ENCODE measurements at regions not wholly inside any gene's neighbourhood (a gene's known extent, or its start where the extent isn't known, plus 50 kb on each side); places are given as distances from the start of the nearest gene placed in this dataset.

DNA sequence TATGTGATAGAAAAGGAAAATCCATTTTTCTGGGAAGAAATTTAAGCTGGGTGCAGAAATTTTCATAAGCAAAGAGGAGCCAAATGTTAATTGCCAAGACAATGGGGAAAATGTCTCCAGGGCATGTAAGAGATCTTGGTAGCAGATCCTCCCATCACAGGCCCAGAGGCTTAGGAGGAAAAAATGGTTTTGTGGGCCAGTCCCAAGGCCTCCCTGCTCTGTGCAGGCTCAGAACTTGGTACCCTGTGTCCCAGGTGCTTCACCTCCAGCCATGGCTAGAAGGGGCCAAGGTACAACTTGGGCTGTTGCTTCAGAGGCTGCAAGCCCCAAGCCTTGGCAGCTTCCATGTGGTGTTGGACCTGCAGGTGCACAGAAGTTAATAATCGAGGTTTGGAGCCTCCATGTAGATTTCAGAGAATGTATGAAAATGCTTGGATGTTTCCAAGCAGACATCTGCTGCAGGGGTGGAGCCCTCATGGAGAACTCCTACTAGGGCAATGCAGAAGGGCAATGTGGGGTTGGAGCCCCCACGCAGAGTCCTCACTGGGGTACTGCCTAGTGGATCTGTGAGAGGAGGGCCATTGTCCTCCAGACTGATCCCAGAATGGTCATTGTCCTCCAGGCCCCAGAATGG lies 77.7 kb upstream of the ATP2B1 start:
- Histone ChIP-seq H3K36me3 (ENCODE audit: control insufficient read depth in 4 of 4, insufficient read depth in 3 of 4, low read depth in 1 of 4, low read length in 3 of 4) (no peaks in the 10 kb centered on the region), H3K9ac (ENCODE audit: low read depth in 1 of 2, low read length in 2 of 2) (no peak overlapping the region), H3K9me3 (ENCODE audit: control insufficient read depth in 4 of 4, low read length in 3 of 4) (peaks cover 0 to 7% (median 0%) of the 10 kb centered on the region in 4 donors), H3K27ac (ENCODE audit: low read depth in 1 of 2, low read length in 2 of 2) (no peak overlapping the region), H3K27me3 (ENCODE audit: control insufficient read depth in 4 of 4, insufficient read depth in 4 of 4, low read length in 3 of 4) (no peaks in the 10 kb centered on the region), H3K4me3 (ENCODE audit: low read depth in 1 of 3, low read length in 3 of 3) (no peak overlapping the region), H3K4me1 (ENCODE audit: control insufficient read depth in 4 of 4, insufficient read depth in 4 of 4, low read length in 3 of 4) (no peaks in the 10 kb centered on the region)
- 95% methylated on average over 2 of the region's 2 CpGs for WGBS
- no peak for DNase-seq (ENCODE audit: low spot score)
- TF ChIP-seq, protein P1, sequence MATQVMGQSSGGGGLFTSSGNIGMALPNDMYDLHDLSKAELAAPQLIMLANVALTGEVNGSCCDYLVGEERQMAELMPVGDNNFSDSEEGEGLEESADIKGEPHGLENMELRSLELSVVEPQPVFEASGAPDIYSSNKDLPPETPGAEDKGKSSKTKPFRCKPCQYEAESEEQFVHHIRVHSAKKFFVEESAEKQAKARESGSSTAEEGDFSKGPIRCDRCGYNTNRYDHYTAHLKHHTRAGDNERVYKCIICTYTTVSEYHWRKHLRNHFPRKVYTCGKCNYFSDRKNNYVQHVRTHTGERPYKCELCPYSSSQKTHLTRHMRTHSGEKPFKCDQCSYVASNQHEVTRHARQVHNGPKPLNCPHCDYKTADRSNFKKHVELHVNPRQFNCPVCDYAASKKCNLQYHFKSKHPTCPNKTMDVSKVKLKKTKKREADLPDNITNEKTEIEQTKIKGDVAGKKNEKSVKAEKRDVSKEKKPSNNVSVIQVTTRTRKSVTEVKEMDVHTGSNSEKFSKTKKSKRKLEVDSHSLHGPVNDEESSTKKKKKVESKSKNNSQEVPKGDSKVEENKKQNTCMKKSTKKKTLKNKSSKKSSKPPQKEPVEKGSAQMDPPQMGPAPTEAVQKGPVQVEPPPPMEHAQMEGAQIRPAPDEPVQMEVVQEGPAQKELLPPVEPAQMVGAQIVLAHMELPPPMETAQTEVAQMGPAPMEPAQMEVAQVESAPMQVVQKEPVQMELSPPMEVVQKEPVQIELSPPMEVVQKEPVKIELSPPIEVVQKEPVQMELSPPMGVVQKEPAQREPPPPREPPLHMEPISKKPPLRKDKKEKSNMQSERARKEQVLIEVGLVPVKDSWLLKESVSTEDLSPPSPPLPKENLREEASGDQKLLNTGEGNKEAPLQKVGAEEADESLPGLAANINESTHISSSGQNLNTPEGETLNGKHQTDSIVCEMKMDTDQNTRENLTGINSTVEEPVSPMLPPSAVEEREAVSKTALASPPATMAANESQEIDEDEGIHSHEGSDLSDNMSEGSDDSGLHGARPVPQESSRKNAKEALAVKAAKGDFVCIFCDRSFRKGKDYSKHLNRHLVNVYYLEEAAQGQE (IDR thresholded peaks at IDR 0.05), result no peak
- TF ChIP-seq MAX (IDR thresholded peaks at IDR 0.05) (no peak), FOXA2 (IDR thresholded peaks at IDR 0.05) (no peak), GABPA (IDR thresholded peaks at IDR 0.05 in 1 of 2, conservative IDR thresholded peaks at IDR 0.05 in 1 of 2) (no peak), TAF1 (conservative IDR thresholded peaks at IDR 0.05) (no peak), RXRA (IDR thresholded peaks at IDR 0.05) (no peak), NR2F2 (IDR thresholded peaks at IDR 0.05) (no peak), EGR1 (IDR thresholded peaks at IDR 0.05; ENCODE audit: low read depth in 2 of 2) (no peak), HNF4A (conservative IDR thresholded peaks at IDR 0.05) (no peak)
- TF ChIP-seq, protein P2, sequence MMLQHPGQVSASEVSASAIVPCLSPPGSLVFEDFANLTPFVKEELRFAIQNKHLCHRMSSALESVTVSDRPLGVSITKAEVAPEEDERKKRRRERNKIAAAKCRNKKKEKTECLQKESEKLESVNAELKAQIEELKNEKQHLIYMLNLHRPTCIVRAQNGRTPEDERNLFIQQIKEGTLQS (IDR thresholded peaks at IDR 0.05), result no peak

GRCh38 chr12:89783359-89784060 lies 74.9 kb upstream of the ATP2B1 start:
- Histone ChIP-seq H3K36me3 (ENCODE audit: control insufficient read depth in 4 of 4, insufficient read depth in 3 of 4, low read depth in 1 of 4, low read length in 3 of 4) (no peaks in the 10 kb centered on the region), H3K9ac (ENCODE audit: low read depth in 1 of 2, low read length in 2 of 2) (no peak overlapping the region), H3K4me3 (ENCODE audit: low read depth in 1 of 3, low read length in 3 of 3) (no peak overlapping the region), H3K27me3 (ENCODE audit: control insufficient read depth in 4 of 4, insufficient read depth in 4 of 4, low read length in 3 of 4) (no peaks in the 10 kb centered on the region), H3K9me3 (ENCODE audit: control insufficient read depth in 4 of 4, low read length in 3 of 4) (peaks cover 0 to 7% (median 0%) of the 10 kb centered on the region in 4 donors), H3K27ac (ENCODE audit: low read depth in 1 of 2, low read length in 2 of 2) (no peak overlapping the region), H3K4me1 (ENCODE audit: control insufficient read depth in 4 of 4, insufficient read depth in 4 of 4, low read length in 3 of 4) (no peaks in the 10 kb centered on the region)
- DNase-seq (ENCODE audit: low spot score), result no peak
- WGBS, result 48% methylated on average over 3 of the region's 3 CpGs
- TF ChIP-seq SP1 (IDR thresholded peaks at IDR 0.05) (no peak), FOXA2 (IDR thresholded peaks at IDR 0.05) (no peak), FOXA1 (IDR thresholded peaks at IDR 0.05) (no peak), MAX (IDR thresholded peaks at IDR 0.05) (no peak), HNF4A (conservative IDR thresholded peaks at IDR 0.05) (no peak), HNF4G (IDR thresholded peaks at IDR 0.05) (no peak), CTCF (IDR thresholded peaks at IDR 0.05; ENCODE audit: low read depth, low read length, missing input control) (no peak), EGR1 (IDR thresholded peaks at IDR 0.05; ENCODE audit: low read depth in 2 of 2) (no peak), NR2F2 (IDR thresholded peaks at IDR 0.05) (no peak), YY1 (IDR thresholded peaks at IDR 0.05) (no peak)
- TF ChIP-seq, protein P2 (IDR thresholded peaks at IDR 0.05), result no peak
- TF ChIP-seq, protein P3, sequence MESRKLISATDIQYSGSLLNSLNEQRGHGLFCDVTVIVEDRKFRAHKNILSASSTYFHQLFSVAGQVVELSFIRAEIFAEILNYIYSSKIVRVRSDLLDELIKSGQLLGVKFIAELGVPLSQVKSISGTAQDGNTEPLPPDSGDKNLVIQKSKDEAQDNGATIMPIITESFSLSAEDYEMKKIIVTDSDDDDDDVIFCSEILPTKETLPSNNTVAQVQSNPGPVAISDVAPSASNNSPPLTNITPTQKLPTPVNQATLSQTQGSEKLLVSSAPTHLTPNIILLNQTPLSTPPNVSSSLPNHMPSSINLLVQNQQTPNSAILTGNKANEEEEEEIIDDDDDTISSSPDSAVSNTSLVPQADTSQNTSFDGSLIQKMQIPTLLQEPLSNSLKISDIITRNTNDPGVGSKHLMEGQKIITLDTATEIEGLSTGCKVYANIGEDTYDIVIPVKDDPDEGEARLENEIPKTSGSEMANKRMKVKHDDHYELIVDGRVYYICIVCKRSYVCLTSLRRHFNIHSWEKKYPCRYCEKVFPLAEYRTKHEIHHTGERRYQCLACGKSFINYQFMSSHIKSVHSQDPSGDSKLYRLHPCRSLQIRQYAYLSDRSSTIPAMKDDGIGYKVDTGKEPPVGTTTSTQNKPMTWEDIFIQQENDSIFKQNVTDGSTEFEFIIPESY (IDR thresholded peaks at IDR 0.05), result no peak
- TF ChIP-seq, protein P1 (IDR thresholded peaks at IDR 0.05), result no peak
